ENCODE measurements at regions not wholly inside any gene's neighbourhood (a gene's known extent, or its start where the extent isn't known, plus 50 kb on each side); places are given as distances from the start of the nearest gene placed in this dataset.

- Mint-ChIP-seq H3K27me3 (ENCODE audit: insufficient read depth, low read depth, poor library complexity) (no peaks in the 10 kb centered on the region), H3K27ac (no peak overlapping the region), H3K36me3 (ENCODE audit: low read depth) (no peaks in the 10 kb centered on the region), H3K4me3 (no peak overlapping the region), H3K4me1 (peaks cover 7% of the 10 kb centered on the region; the same call in 2 of the 3 replicates), H3K9me3 (no peaks in the 10 kb centered on the region)
- ATAC-seq (no peak), DNase-seq (ENCODE audit: low spot score) (peak; percentile 49)
- TF ChIP-seq NANOG (IDR thresholded peaks at IDR 0.05; ENCODE audit: borderline replicate concordance) (0 out of 2 replicates have a peak, but pooled peaks have one; percentile 45), EZH2phosphoT487 (IDR thresholded peaks at IDR 0.05; ENCODE audit: unreplicated experiment) (no peak)
- Histone ChIP-seq H3K4me1 (ENCODE audit: insufficient read depth) (peaks cover 3% of the 10 kb centered on the region; the same call in 1 of the 2 replicates), H3K27me3 (ENCODE audit: insufficient read depth) (no peaks in the 10 kb centered on the region), H3K4me3 (no peak overlapping the region), H3F3A (replicated peaks; ENCODE audit: low read depth) (no peaks in the 10 kb centered on the region), H3K9me2 (ENCODE audit: insufficient read depth) (no peaks in the 10 kb centered on the region), H3K27ac (ENCODE audit: low read depth) (no peak overlapping the region), H3K36me3 (ENCODE audit: insufficient read depth) (no peaks in the 10 kb centered on the region), H2AFZ (no peak overlapping the region), H3K4me2 (no peak overlapping the region), H4K20me1 (replicated peaks; ENCODE audit: insufficient read depth) (no peaks in the 10 kb centered on the region), H3K79me2 (replicated peaks; ENCODE audit: insufficient read depth) (no peaks in the 10 kb centered on the region)
Measured at GRCh38 chr1:189185097-189185496, 1292.6 kb downstream of the BRINP3 start.

- Mint-ChIP-seq H3K36me3 (ENCODE audit: low read depth) (no peaks in the 10 kb centered on the region), H3K9me3 (no peaks in the 10 kb centered on the region; the same call in 2 of the 3 replicates), H3K4me1 (no peaks in the 10 kb centered on the region), H3K27me3 (ENCODE audit: insufficient read depth, low read depth, poor library complexity) (no peaks in the 10 kb centered on the region), H3K27ac (no peak overlapping the region), H3K4me3 (no peak overlapping the region)
- no peaks in the 10 kb centered on the region for H3K36me3 ChIP-seq (ENCODE audit: insufficient read depth)
- no peak for ATAC-seq
- H3K4me3 ChIP-seq: no peak overlapping the region
- H2AFZ ChIP-seq: no peak overlapping the region
- no peaks in the 10 kb centered on the region for H4K20me1 ChIP-seq (replicated peaks; ENCODE audit: insufficient read depth)
- no peak overlapping the region for H3K4me2 ChIP-seq
- DNase-seq (ENCODE audit: low spot score): no peak
- H3F3A ChIP-seq (replicated peaks; ENCODE audit: low read depth): no peaks in the 10 kb centered on the region
- TF ChIP-seq ZNF331 (CRISPR knock-in tag; IDR thresholded peaks at IDR 0.05; ENCODE audit: low read depth): no peak
- no peak for TF ChIP-seq CTCF (conservative IDR thresholded peaks at IDR 0.05; ENCODE audit: low read depth in 2 of 2)
- TF ChIP-seq ETS1 (IDR thresholded peaks at IDR 0.05): no peak
- no peak for TF ChIP-seq EZH2 (IDR thresholded peaks at IDR 0.05; ENCODE audit: low read depth, unreplicated experiment)
- TF ChIP-seq JUNB (IDR thresholded peaks at IDR 0.05; ENCODE audit: unreplicated experiment): no peak
- no peak for TF ChIP-seq CREB1 (CRISPR knock-in tag; IDR thresholded peaks at IDR 0.05; ENCODE audit: low read depth)
- no peak for TF ChIP-seq NANOG (IDR thresholded peaks at IDR 0.05; ENCODE audit: borderline replicate concordance)
- no peaks in the 10 kb centered on the region for H3K27me3 ChIP-seq (ENCODE audit: insufficient read depth)
- H3K9me2 ChIP-seq (ENCODE audit: insufficient read depth): no peaks in the 10 kb centered on the region
- H3K79me2 ChIP-seq (replicated peaks; ENCODE audit: insufficient read depth): no peaks in the 10 kb centered on the region
- H3K4me1 ChIP-seq (ENCODE audit: insufficient read depth): no peaks in the 10 kb centered on the region
- no peak overlapping the region for H3K27ac ChIP-seq (ENCODE audit: low read depth)
Measured at GRCh38 chr1:189192741-189193520, 1284.7 kb downstream of the BRINP3 start.

All from GM23338 (cell line).